T47D (cell line): ENCODE measurements at regions not wholly inside any gene's neighbourhood (a gene's known extent, or its start where the extent isn't known, plus 50 kb on each side); places are given as distances from the start of the nearest gene placed in this dataset.

Source experiments
- DNase-seq, 2 experiments: peaks; one replicate each; pipeline versions ENCODE4 v3.0.0 to v3.0.0-alpha.2; 2011 to 2012; ENCODE audit warnings: low read depth in 1 of 2, low spot score in 1 of 2
- JUND ChIP-seq: IDR thresholded peaks from 2 replicates; pipeline ENCODE4 v1.6.1; 2012; ENCODE audit warnings: low read depth
- in situ Hi-C: cut with HindIII; loops from 2 replicates; pipeline ENCODE4 v1.10.0; 2016; ENCODE audit warnings: low sequenced_read_pairs, low pct_unique_long_range_greater_than_20kb

DNA sequence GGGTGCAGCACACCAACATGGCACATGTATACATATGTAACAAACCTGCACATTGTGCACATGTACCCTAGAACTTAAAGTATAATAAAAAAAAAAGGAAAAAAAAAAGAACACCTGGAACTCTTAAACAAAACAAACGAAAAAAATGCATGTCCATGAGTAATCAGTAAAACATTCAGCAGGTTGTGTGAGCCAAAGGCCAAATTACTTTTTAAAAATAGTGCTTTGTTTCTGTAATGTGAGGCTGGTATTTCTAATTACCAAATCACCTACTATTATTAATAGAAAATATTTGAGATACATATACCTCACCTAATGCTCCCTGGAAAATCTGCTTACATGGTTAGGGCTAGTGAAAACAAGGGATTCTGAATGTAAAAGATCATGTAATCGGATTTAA is 294.4 kb upstream of the NR5A2 start:
- in situ Hi-C loops = no loop called here

GRCh38 chr1:199734186-199734585 is 293.3 kb upstream of the NR5A2 start:
- TF ChIP-seq JUND = no peak
- in situ Hi-C loops = no loop called here
- no peak for DNase-seq

More for the DNA sequence above, 294.4 kb upstream of the NR5A2 start:
- no peak for DNase-seq
- no peak for TF ChIP-seq JUND

- in situ Hi-C loops = no loop called here
- no peak for TF ChIP-seq JUND
- DNase-seq = no peak
Measured at GRCh38 chr1:199735660-199736059, 291.9 kb upstream of the NR5A2 start.

DNA sequence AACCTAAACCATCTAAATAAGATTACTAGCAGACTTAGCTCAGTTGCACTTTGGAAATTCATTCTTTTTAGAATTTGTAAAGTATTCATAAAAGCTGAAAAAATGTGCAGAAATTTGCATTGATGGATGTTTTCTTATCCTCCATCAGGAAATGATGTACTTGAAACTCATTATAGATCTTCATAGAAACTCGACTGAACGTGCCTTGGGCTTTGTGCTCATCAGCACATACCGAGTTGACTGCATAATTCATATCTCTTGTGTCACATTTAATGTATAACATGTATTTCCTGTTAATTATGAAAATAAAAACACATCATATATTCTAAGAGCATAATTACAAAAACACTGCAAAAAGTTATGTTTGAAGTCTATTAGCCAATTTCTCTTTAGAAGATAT is 290.9 kb upstream of the NR5A2 start:
- DNase-seq = no peak
- no peak for TF ChIP-seq JUND
- in situ Hi-C loops = no loop called here

DNA sequence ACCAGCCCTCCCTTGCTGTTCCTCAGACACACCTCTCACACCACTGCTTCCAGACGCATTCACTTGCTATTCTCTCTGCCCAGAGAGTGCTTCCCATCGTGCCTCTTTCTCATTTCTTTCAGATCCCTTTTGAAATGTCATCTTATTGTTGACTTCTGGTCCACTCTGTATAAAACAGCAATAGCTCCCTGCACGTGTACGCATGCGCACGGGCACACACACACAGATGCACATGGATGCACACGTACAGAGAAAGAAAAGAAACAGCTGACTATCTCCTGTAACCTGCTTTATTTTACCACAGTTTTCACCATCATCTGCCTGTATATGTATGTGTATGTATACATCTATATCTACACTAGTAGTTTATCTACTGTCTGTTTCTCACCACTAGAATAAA is 285.9 kb upstream of the NR5A2 start:
- no peak for TF ChIP-seq JUND

DNA sequence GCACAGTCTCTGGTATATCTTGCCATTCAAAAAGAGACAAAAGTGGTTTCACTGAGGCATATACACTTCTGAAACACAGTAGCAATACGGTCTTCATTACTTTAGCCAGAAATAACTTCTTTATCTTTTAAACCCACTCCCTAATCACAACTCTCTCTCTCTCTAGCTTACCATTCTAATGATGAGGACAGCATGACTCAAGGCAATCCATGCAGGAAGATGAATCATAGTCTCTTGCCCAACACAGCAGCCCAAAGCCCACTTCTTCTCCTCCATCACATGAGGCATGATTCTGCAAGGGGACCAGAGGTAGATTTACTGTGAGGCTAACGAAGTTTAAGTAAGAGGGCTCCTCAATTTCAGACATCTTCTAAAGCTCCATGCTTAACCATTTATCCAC is 285.0 kb upstream of the NR5A2 start:
- DNase-seq = no peak
- in situ Hi-C loops = no loop called here
- TF ChIP-seq JUND = no peak

More for the DNA sequence above, 285.9 kb upstream of the NR5A2 start:
- no peak for DNase-seq
- in situ Hi-C loops = no loop called here

DNA sequence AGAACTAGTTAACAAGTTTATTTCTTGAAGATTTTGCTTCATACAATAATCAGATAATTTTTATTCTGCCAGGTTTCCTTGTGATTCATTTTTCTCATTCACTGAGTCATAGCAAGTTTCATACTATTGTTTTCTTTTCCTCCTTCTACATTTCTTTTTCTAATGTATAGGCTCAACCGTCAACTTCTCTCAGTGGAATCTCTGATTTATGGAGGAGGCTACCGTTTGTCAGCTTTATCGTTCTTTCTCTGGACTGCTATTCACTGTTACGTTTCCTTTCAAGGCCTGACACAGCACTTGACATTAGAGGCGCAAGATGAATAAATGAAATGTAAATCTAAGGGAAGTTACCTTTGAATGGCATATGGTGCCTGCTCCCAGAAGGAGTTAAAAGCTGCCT is 284.3 kb upstream of the NR5A2 start:
- TF ChIP-seq JUND = no peak
- DNase-seq = no peak
- in situ Hi-C loops = no loop called here

GRCh38 chr1:199746666-199747384 is 280.7 kb upstream of the NR5A2 start:
- DNase-seq = no peak
- in situ Hi-C loops = no loop called here
- no peak for TF ChIP-seq JUND

DNA sequence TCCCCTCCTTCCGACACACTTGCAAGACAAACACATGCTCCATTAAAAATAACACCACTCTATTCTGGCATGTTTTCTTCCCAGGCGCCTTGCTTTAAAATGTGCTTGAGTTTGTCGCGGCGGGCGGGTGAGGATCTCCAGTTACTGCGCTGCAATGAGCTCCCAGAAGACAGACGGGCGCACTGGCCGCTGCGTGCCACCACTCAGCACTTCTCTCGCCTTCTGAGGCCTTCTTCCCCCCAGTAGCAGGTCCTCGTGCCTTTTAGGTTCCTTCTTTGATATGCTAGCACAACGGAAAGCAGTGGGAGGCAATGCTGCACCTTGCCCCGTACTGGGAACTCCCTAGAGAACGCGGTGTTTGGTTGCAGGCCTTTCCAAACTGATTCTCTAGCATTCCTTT is 279.5 kb upstream of the NR5A2 start:
- TF ChIP-seq JUND = no peak
- in situ Hi-C loops = no loop called here
- no peak for DNase-seq

DNA sequence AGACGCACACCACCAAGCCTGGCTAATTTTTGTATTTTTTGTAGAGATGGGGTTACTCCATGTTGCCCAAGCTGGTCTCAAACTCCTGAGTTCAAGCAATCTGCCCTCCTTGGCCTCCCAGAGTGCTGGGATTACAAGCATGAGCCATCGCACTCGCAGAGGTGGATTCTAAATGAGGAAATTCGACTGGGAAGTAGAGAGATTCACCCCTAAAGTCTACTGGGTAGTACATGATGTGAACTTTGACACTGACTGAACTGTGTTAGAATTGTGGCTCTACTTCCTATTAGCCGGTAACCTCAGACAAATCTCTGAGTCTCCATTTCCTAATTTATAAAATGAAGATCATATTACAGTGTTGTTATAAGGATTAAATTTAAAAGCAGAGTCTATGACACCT is 276.0 kb upstream of the NR5A2 start:
- no peak for TF ChIP-seq JUND
- in situ Hi-C loops = no loop called here
- DNase-seq = no peak

DNA sequence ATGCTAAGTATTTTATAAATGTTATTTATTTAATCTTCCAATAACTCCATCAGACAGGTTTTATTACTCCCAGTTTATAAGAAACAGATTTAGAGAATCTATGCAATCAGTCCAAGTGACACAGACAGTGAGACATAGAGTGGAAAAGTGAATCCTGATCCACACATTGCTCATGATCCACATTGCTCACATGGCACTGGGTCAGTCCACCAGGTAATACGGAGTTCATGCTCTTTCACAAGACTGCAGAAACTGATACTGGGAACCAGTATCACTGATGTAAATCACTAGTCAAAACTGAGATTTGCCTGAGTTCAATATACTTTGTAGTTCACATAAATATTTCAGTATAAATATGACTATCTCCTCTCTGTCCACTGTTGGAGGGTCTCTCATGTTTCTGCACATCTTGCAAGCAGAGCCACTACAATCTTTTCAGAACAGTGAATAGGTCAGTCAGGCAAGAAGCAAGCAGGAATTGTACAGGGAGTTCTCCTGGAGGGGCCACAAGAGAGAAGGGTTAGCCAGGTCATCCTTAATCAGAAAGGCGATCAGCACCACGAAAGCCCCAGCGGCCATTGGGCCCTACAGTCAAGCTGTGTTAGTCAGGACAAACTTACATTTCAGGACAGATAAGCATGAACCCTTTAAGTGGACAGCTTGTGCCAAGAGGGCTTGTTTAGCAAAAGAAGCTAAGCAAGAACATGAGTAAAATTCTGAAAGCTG is 275.4 kb upstream of the NR5A2 start:
- TF ChIP-seq JUND = no peak
- no peak for DNase-seq
- in situ Hi-C loops = no loop called here

GRCh38 chr1:199752688-199753027 is 274.9 kb upstream of the NR5A2 start:
- in situ Hi-C loops = no loop called here
- no peak for TF ChIP-seq JUND

DNA sequence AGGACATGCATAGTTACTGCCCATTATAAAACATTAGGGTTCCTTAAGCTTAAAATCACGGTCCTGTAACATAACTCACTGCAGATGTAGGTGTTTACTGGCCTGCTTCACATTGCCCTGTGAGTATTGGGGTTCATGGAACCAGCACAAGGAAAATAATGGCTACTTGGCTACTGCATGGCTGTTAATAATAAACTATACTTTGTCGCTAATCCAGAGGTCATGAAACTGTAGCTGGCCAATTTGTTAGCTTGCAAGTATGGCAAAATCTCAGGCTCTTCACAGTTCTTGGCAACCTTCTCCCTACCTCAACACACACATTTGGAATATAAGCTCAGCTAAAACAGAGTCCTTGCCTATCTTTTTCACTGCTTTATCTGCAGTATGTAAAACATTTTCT is 274.0 kb upstream of the NR5A2 start:
- in situ Hi-C loops = no loop called here
- no peak for TF ChIP-seq JUND

More at GRCh38 chr1:199752688-199753027, 274.9 kb upstream of the NR5A2 start:
- no peak for DNase-seq

More for the DNA sequence above, 274.0 kb upstream of the NR5A2 start:
- DNase-seq = no peak
